CD1c-positive myeloid dendritic cell (primary cell): ENCODE measurements at regions not wholly inside any gene's neighbourhood (a gene's known extent, or its start where the extent isn't known, plus 50 kb on each side); places are given as distances from the start of the nearest gene placed in this dataset.

Experiments used
- DNase-seq: peaks from one replicate; pipeline ENCODE4 v3.0.0-alpha.2; 2016; ENCODE audit errors: extremely low spot score

GRCh38 chr18:78150590-78150989 lies 829.0 kb upstream of the SALL3 start:
- no peak for DNase-seq

GRCh38 chr18:78151234-78151633 lies 828.4 kb upstream of the SALL3 start:
- DNase-seq, result no peak

- no peak for DNase-seq
Measured at GRCh38 chr18:78151948-78152725, 827.5 kb upstream of the SALL3 start.

- DNase-seq, result no peak
Measured at GRCh38 chr18:78153362-78153761, 826.3 kb upstream of the SALL3 start.

- DNase-seq, result no peak
Measured at GRCh38 chr18:78154444-78154843, 825.2 kb upstream of the SALL3 start.

GRCh38 chr18:78154853-78155252 lies 824.8 kb upstream of the SALL3 start:
- no peak for DNase-seq

GRCh38 chr18:78156466-78156865 lies 823.2 kb upstream of the SALL3 start:
- no peak for DNase-seq

GRCh38 chr18:78158943-78159342 lies 820.7 kb upstream of the SALL3 start:
- DNase-seq, result no peak

- DNase-seq, result no peak
Measured at GRCh38 chr18:78159397-78159796, 820.2 kb upstream of the SALL3 start.

GRCh38 chr18:78160961-78161656 lies 818.5 kb upstream of the SALL3 start:
- DNase-seq, result no peak

GRCh38 chr18:78165525-78165924 lies 814.1 kb upstream of the SALL3 start:
- DNase-seq, result no peak

- DNase-seq, result no peak
Measured at GRCh38 chr18:78168526-78168925, 811.1 kb upstream of the SALL3 start.

- DNase-seq, result peak; percentile 3
Measured at GRCh38 chr18:78169174-78169864, 810.3 kb upstream of the SALL3 start.

GRCh38 chr18:78171954-78172353 lies 807.7 kb upstream of the SALL3 start:
- DNase-seq, result no peak

- DNase-seq, result no peak
Measured at GRCh38 chr18:78174737-78175136, 804.9 kb upstream of the SALL3 start.

GRCh38 chr18:78178812-78179211 lies 800.8 kb upstream of the SALL3 start:
- no peak for DNase-seq

- DNase-seq, result no peak
Measured at GRCh38 chr18:78180741-78181140, 798.9 kb upstream of the SALL3 start.

- DNase-seq, result no peak
Measured at GRCh38 chr18:78183815-78184214, 795.8 kb upstream of the SALL3 start.

- DNase-seq, result no peak
Measured at GRCh38 chr18:78191276-78191675, 788.3 kb upstream of the SALL3 start.

GRCh38 chr18:78192054-78192453 lies 787.6 kb upstream of the SALL3 start:
- no peak for DNase-seq

- no peak for DNase-seq
Measured at GRCh38 chr18:78196280-78196679, 783.3 kb upstream of the SALL3 start.

- no peak for DNase-seq
Measured at GRCh38 chr18:78199002-78199401, 780.6 kb upstream of the SALL3 start.

- no peak for DNase-seq
Measured at GRCh38 chr18:78199611-78200010, 780.0 kb upstream of the SALL3 start.
